NT2/D1 (cell line): ENCODE measurements at regions not wholly inside any gene's neighbourhood (a gene's known extent, or its start where the extent isn't known, plus 50 kb on each side); places are given as distances from the start of the nearest gene placed in this dataset.
"Not testable (repeated sequence)": the region's sequence is repeated elsewhere in the genome, so short reads cannot be mapped to it uniquely, and the experiment has no call there.

ENCODE experiments used
- DNase-seq: peaks from one replicate; pipeline ENCODE4 v3.0.0-alpha.2; 2011; ENCODE audit warnings: low read depth, low spot score
- H3K27me3 ChIP-seq: 2 replicates; pipeline ENCODE4 v1.6.0; 2011; ENCODE audit warnings: mild to moderate bottlenecking; ENCODE audit not compliant: insufficient read length, insufficient read depth
- H3K36me3 ChIP-seq: 2 replicates; pipeline ENCODE4 v1.6.1; 2011; ENCODE audit warnings: mild to moderate bottlenecking, low read length, mixed read lengths; ENCODE audit not compliant: insufficient read depth, insufficient read length
- H3K4me1 ChIP-seq: 2 replicates; pipeline ENCODE4 v1.5.1; 2011; ENCODE audit not compliant: insufficient read depth, insufficient read length
- H3K4me3 ChIP-seq: 2 replicates; pipeline ENCODE4 v1.5.1; 2011; ENCODE audit warnings: low read depth; ENCODE audit not compliant: insufficient read length
- H3K9ac ChIP-seq: 2 replicates; pipeline ENCODE4 v1.6.0; 2011; ENCODE audit warnings: low read depth; ENCODE audit not compliant: insufficient read length
- H3K9me3 ChIP-seq: 2 replicates; pipeline ENCODE4 v1.5.1; 2011; ENCODE audit warnings: mild to moderate bottlenecking, low read length; ENCODE audit not compliant: insufficient read depth

GRCh38 chr2:87547966-87548365 is 199.9 kb upstream of the PLGLB2 start:
- not testable (repeated sequence) for H3K36me3 ChIP-seq, H3K4me1 ChIP-seq, H3K27me3 ChIP-seq, H3K9me3 ChIP-seq, H3K9ac ChIP-seq, DNase-seq, H3K4me3 ChIP-seq

GRCh38 chr2:87548681-87549536 is 199.0 kb upstream of the PLGLB2 start:
- H3K4me3 ChIP-seq, H3K36me3 ChIP-seq, H3K27me3 ChIP-seq, DNase-seq, H3K9me3 ChIP-seq, H3K4me1 ChIP-seq, H3K9ac ChIP-seq: not testable (repeated sequence)

DNA sequence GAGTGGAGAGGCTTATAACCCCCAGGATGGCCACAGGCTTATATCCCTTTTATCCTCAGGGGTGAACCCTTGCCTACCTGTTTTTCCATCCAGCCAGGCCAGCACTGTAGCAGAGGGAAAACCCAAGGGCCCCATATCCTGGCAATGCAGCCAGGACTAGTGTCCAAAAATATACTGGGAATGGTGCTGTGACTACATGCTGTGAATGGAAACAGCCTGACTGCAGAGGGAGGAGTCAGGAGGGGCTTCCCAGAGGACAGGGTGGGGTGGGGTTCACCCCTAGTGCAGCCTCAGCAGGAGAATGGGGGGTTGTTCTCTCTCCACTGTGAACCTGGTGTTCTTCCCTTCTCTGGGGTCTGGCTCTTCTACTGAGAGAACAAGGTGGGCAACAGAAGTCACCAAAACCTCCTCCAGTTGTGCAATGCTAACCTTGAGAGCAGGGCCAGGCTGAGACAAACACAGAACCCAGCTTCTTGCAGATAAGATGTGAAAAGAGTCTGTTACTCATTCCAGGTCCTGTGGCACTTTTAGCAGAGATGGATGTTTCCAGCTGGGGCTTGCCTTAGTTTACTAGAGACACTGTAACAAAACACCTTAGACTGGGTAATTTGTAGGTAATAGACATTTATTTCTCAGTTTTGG is 198.2 kb upstream of the PLGLB2 start:
- not testable (repeated sequence) for H3K9ac ChIP-seq, H3K4me3 ChIP-seq, DNase-seq, H3K4me1 ChIP-seq, H3K9me3 ChIP-seq, H3K36me3 ChIP-seq, H3K27me3 ChIP-seq

DNA sequence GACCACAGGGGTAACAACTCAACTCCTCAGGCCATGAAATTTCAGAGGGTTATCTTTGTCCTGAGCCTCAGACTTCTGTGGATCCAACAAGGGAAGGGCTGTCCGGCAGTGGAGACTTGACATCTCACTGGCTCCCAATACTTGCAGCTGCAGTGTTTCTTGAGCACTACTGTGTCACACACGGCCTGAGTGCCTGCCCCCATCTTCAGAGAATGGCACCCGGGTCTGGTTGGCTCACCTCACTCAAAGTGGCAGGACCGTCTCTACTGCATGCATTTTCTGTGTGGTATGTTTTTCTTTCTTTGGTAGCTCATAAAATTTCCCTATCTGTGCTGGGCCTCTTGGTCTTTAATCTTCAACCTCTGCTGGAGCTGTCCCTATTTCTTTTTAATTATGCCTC is 193.2 kb upstream of the PLGLB2 start:
- not testable (repeated sequence) for H3K9ac ChIP-seq, H3K4me1 ChIP-seq, DNase-seq, H3K27me3 ChIP-seq, H3K9me3 ChIP-seq, H3K36me3 ChIP-seq, H3K4me3 ChIP-seq

DNA sequence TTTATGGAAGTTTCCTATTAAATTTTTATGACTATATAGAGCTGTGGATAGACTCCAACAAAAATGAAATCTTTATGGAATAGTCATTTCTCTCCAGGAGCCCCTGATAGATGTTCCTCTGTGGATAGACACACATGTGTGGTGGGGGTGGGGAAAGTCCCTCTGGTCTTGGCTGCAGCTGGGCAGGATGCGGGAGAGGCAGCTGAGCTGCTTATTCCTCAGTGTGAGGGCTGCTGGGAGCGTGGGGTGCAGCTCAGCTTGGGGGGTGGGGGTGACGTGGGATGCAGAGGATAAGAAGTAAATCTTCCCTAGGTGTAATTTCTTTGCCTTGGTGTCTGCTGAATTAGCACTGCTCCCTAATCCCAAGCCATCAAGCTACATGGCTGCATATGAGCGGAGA is 192.8 kb upstream of the PLGLB2 start:
- H3K9me3 ChIP-seq, H3K27me3 ChIP-seq: not testable (repeated sequence)

GRCh38 chr2:87559001-87559400 is 188.9 kb upstream of the PLGLB2 start:
- H3K9ac ChIP-seq, DNase-seq, H3K27me3 ChIP-seq, H3K4me1 ChIP-seq, H3K36me3 ChIP-seq, H3K4me3 ChIP-seq, H3K9me3 ChIP-seq: not testable (repeated sequence)

More for the DNA sequence above, 192.8 kb upstream of the PLGLB2 start:
- not testable (repeated sequence) for H3K4me1 ChIP-seq, H3K9ac ChIP-seq, DNase-seq, H3K4me3 ChIP-seq, H3K36me3 ChIP-seq

DNA sequence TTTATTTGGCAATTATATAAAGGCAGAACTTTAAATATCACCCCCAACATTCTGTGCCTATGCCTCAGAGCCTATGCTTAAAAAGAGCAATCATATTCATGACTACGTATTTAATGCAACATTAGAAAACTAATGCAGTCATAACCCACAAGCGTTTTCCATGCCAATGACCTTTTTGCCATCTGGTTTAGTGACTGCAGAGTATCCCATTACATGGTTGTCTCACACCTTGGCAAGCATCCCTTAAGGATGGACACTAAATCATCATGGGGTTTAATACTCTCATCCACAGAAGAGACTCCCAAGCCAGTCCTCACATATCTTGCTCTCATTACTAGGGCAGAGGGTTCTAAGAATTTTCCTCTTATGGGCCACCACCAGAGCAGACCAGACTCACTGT is 188.2 kb upstream of the PLGLB2 start:
- H3K4me1 ChIP-seq, DNase-seq, H3K9ac ChIP-seq, H3K9me3 ChIP-seq, H3K36me3 ChIP-seq, H3K4me3 ChIP-seq, H3K27me3 ChIP-seq: not testable (repeated sequence)

DNA sequence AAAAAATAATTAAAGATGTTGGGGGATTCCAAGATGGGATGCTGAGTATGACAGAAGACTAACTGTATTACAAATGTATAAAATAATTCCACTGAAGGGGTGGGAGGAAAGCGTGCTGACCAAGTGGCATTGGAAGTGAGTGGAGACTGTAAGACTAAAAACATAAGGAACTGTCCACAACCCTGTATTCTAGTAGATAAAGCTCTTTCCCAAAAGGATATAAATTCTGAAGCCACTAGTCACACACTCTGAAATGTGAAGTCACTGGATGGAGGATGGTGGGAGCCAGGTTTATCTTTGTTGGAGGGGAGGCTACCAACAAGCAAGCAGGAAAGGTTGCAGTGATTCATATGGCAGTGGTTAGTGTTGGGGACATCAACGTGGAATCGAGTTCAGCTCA is 182.8 kb upstream of the PLGLB2 start:
- H3K27me3 ChIP-seq, DNase-seq, H3K4me3 ChIP-seq, H3K36me3 ChIP-seq, H3K4me1 ChIP-seq, H3K9ac ChIP-seq, H3K9me3 ChIP-seq: not testable (repeated sequence)

GRCh38 chr2:87566531-87566930 is 181.4 kb upstream of the PLGLB2 start:
- H3K4me3 ChIP-seq = not testable (repeated sequence)

DNA sequence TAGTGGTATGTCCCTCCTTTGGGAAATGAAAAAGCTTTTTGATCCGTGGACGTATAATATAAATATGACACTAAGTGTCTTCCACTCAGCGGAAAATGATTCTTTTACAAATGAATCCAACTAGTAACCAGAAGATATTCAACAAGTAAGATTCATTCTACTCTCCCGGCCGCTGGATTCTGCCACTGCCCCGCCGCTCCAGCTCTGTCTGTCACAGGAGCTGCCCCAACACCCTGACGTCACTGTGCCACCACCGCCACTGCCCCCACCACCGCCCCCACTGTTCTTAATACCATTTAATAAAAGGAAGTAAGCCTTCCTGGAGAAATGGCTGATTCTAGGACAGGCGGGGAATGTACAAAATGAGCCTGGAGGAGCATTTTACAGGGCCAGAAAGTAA is 180.8 kb upstream of the PLGLB2 start:
- H3K4me3 ChIP-seq, H3K4me1 ChIP-seq, H3K9ac ChIP-seq, DNase-seq, H3K36me3 ChIP-seq, H3K9me3 ChIP-seq, H3K27me3 ChIP-seq: not testable (repeated sequence)

More at GRCh38 chr2:87566531-87566930, 181.4 kb upstream of the PLGLB2 start:
- not testable (repeated sequence) for H3K4me1 ChIP-seq, H3K27me3 ChIP-seq, H3K36me3 ChIP-seq, H3K9me3 ChIP-seq, H3K9ac ChIP-seq, DNase-seq

GRCh38 chr2:87567912-87568311 is 180.0 kb upstream of the PLGLB2 start:
- H3K9ac ChIP-seq, H3K27me3 ChIP-seq, DNase-seq: not testable (repeated sequence)

GRCh38 chr2:87568554-87569278 is 179.2 kb upstream of the PLGLB2 start:
- not testable (repeated sequence) for H3K27me3 ChIP-seq, H3K9me3 ChIP-seq, H3K9ac ChIP-seq, H3K4me3 ChIP-seq, H3K4me1 ChIP-seq, H3K36me3 ChIP-seq, DNase-seq

More at GRCh38 chr2:87567912-87568311, 180.0 kb upstream of the PLGLB2 start:
- not testable (repeated sequence) for H3K4me3 ChIP-seq, H3K9me3 ChIP-seq, H3K4me1 ChIP-seq, H3K36me3 ChIP-seq
